Ramos (cell line): ENCODE measurements at regions not wholly inside any gene's neighbourhood (a gene's known extent, or its start where the extent isn't known, plus 50 kb on each side); places are given as distances from the start of the nearest gene placed in this dataset.
"Not testable (repeated sequence)": the region's sequence is repeated elsewhere in the genome, so short reads cannot be mapped to it uniquely, and the experiment has no call there.

Experiments used
- in situ Hi-C: fragments of 300-500 bp; cut with MboI; formaldehyde crosslinking; loops from one replicate; pipeline ENCODE4 v1.14.3; 2022; ENCODE audit warnings: low sequenced_read_pairs; ENCODE audit not compliant: unreplicated experiment

DNA sequence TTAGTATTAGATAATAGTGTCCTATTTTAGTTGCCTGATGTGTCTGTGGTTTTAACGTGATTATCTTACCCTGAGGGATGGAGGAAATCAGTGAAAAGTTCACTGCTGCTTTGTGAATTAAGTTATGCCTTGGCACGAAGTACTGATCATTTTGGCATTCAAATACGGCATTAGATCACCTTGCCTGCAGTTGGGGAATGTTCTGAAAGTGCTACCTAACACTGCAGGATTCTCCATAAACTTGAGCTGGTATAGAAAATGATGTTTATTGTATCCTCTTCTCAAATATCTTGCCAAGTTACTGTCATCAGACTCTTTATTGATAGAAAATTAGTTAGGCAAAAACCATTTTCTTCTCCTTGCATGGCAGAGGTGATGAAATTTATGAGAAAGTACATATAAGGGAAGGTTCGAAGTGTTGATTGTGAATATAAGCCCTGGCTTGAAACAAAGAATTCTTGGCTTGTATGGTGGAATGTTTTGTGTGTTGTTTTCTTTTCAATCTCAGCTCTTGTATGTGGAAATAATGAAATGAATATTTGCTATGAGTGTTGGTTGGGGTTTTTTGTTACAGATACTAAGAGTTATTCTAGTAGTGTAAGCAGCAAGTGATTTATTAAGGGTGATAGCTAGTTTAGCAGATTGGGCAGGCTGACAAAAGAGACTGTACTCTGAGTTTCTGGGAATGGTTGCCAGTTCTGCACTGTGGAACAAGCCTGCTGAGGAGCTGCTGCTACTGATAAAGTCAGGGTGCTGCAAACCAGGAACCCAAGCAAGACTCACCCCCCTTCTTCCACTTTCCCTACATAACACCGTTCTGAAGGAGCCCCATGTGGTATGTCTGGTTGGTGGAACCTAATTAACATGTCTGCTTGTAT lies 448.3 kb downstream of the PCNX1 start:
- in situ Hi-C loops = no loop called here

DNA sequence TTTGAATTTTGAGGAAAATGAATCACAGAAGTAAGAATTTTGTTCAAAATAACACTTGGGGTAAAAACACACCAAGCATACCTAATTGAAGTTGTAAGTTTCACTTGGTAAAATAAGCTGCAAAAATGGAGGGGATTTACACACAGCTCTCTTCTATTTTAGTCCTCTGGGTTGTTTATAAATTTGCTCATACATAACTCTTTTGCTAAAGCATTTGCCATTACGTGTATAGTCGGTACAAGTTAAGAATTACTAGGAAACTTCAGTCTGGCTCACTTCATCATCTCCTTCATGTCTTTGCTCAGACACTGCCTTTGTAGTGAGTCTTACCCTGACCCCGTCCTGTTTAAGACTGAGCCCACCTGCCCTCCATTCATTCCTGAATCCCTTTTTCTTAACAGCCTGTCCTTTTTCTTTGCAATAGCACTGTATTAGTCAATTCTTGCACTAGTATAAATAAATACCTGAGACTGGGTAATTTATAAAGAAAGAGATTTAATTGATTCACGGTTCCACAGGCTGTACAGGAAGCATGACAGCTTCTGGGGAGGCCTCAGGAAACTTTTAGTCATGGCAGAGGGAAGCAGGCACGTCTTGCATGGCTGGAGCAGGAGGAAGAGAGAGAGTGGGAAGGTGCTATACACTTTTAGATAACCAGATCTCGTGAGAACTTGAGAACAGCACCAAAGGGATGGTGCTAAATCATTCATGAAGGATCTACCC lies 451.1 kb downstream of the PCNX1 start:
- in situ Hi-C loops = no loop called here

DNA sequence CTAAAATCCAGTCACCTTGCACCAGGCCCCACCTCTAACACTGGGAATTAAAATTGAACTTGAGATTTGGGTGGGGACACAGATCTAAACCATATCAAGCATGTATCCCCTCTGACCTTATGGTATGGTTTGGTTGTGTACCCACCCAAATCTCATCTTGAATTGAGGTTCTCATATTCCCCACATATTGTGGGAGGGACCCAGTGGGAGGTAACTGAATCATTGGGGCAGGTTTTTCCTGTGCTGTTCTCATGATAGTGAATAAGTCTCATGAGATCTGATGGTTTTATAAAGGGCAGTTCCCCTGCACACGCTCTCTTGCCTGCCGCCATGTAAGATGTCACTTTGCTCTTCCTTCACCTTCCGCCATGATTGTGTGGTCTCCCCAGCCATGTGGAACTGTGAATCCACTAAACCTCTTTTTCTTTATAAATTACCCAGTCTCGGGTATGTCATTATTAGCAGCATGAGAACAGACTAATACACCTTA lies 451.7 kb downstream of the PCNX1 start:
- in situ Hi-C loops = not testable (repeated sequence)

DNA sequence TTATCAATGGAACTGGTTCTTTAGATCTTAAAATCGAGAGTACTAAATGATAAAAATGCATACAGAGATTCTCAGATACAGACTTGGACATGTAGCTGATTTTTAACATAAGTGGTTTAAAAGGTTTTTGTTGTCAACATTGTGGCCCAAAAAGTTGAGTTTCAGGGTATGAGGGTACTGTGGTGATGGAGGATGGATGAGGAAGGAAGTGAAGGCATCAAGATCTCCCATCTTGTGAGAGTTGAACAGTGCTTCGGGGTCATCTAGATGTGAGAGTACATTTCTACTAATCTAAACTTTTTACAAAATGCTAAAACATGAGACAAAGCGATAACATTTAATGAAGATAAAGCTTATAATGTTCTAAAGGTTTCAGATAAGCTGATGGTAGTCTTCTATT lies 452.6 kb downstream of the PCNX1 start:
- in situ Hi-C loops = no loop called here

DNA sequence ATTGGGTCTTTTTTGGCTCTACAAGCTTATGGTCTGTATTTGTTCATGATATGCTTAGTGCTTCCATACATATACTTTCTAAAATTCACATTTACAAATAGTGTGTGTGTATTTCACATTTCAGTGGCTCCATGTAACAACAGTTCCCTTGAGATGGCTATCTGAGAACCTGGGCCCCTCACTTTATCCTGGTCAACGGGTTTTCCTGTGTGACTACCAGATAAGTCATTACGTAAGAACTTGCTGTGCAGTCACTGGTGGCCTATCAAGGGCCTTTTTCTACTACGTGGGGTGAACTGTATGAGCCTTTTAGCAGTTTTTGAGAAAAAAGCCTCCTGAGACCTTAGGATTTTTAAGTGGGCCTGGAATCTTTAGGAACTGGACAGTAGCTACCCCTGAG lies 454.1 kb downstream of the PCNX1 start:
- in situ Hi-C loops = no loop called here

DNA sequence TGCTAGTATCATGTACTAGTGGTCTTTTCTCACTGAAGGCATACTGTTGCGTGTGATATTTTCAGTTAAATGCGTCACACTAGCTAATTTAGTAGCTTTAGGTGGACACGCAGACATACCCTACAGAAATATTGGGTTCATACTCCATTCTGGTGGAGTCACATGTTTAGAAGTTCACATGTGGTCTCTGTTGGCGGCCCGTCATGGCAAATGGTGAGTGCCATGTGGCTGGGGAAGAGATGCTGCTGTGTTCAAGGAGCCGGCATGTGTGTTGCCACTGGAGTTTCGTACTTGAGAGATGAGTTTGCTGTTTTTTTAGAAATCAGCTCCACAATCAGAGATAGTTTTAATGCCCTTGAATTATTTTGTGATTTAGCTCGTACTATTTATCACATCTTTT lies 454.6 kb downstream of the PCNX1 start:
- in situ Hi-C loops = no loop called here

DNA sequence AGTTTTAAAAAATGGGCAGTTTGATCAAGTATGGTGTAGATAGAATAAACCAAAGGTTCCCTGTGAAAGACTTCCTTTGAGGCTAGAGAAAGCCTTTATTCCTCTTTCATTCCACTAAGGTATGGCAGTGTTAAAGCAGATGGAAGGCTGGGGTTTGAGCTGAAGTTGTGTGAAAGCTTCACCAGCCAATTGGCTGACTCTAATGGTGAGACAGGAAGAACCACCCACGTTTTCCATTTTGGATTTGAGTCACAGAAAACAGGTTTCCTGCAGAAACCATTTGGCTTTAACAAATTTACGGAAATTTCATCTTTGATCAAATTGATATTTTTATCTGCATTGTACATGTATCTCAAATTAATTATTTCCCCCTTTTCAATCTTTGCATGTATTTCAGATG lies 455.0 kb downstream of the PCNX1 start:
- in situ Hi-C loops = no loop called here

DNA sequence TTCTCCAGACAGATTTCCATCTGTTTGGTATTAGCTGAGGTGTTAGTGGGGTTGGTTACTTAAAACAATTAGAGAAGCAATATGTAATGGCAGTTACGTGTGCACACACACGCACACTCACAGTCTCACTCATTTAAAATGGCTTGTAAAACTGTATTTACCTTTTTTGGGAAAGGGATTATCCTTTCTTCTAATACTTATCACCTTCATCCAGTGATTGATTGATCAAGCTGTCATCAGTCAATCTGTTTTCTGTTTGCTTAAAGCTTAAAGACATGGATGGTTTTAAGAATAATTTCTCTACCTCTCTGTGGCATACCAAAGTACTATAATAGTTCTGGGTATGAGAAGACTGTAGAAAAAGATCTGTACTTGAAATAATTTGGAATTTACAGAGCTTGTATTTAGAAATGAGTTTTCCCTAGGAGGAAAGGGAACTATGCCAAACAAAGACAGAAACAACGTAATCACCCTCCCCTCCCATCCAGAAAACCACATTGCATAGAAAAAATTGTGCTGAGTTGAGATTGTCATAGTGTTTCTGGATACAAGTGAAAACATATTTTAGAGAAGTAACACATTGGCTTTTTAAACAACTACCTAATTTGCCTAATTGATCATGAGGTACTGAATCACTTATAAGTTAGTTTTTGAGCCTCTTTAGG lies 455.8 kb downstream of the PCNX1 start:
- in situ Hi-C loops = no loop called here

DNA sequence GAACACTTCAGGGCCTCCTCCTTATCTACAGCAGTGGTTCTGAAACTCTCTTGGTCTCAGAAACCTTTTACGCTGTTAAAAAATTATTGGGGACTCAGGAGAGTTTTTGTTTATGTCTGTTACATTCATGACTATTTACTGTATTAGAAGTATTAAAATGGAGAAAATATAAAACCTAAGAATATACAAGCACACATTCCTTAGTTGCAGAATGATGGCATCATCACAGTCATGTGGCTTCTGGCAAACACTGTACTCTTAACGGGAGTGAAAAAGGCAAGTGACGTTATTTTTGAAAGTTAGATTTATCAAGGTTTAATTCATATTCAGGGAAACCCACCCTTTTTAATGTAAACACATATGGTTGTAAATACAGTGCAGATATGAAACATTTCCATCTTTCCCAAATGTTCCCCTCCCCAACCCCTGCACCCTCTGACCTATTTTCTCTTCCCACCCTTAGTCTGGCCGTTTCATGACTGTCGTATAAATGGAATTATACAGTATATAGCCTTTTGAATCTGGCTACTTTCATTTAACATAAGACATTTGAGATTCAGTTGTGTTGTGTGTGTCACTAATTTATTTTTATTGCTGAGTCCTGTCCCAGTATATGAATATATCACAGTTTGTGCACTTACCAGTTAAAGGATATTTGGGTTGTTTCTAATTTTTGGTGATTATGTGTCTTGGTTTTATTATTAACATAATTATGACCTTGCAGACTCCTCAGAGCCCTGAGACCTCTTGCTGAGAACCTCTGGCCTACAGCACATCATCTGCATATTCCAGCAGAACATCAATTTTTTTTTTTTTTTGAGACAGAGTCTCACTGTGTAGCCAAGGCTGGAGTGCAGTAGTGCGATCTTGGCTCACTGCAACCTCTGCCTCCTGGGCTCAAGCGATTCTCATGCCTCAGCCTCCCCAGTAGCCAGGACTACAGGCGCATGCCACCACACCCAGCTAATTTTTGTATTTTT lies 457.0 kb downstream of the PCNX1 start:
- in situ Hi-C loops = no loop called here

DNA sequence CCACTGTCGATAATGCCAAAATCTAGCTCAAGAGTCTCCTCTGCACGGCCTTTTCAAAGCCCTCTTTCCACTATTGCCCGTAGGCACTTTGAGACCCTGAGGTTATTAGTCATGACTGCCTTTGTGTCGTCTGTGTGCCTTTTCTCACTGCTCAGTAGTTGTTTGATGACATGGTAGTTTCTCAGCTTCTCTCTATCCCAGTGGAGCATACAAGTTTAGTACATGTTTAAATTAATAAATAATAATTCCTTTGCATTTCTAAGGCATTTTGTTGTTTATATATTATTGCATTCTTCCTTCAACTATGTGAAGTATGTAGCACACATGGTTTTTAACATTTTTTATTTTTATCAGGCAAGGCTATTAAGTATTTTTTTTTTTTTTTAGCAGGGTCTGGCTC lies 458.1 kb downstream of the PCNX1 start:
- in situ Hi-C loops = no loop called here

DNA sequence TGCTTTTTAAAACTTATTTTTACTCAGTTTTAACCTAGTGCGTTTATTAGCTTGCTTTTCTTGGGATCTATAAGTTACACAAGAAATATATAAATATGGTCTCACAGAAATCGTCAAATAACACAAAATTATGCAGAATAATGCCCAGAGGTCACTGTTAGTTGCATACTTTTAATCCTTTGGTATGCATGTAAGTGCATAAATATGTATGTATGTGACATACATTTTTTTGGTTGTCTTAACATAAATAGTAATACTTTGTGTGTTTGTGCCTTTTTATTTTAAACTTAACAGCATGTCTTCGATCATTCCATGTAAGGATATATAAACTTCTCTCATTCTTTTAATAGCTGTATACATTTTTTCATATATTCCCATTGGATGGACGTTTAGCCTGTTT lies 459.6 kb downstream of the PCNX1 start:
- in situ Hi-C loops = no loop called here

DNA sequence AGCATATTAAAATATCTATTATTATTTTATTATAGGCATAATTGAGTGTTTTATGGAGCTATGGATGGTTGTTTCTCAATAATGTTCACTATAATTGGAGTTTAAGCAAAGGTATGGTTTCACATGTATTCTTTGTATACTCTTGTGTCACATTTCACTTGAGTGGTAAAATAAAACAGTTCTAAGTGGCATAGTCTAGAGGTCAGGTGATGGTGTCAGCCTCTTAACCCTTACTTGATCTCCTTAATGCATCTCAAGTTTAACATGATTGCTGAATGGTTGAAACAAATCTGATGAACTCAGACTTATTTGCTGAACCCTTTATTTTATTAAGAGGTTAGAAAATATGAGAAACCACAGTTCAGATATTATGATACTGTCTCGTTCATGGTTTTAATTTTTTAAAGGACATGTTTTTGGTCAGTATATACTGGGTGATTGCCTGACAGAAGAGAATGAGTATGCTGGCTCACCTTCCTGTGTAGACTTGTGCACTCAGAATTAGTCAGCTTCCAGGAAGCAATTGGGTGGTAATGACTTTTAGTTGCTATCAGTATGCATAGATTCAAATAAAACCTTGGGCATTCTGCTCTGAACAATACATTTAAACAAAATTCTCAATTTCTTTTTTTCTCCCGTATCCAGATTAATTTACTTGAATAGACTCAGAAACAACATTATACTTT lies 464.6 kb downstream of the PCNX1 start:
- in situ Hi-C loops = no loop called here

DNA sequence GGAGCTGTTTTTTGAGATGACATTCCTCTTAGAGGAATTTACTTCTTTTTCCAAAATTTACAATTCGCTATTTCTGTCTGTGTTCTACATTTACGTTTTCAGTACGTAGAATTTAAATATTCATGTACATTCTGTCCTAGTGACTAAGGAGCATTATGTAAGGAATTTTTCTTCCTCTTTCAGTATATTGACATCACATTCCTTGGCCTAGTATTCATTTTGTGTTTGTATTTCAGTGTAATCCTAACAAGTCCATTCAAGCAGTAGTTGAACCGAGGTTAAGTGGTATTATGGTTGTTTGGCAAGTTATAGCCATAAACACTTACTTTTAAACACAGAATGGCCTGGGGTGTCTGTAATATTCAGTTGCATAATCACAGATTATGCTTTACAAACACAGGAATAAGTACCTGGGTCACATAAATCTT lies 465.2 kb downstream of the PCNX1 start:
- in situ Hi-C loops = no loop called here

DNA sequence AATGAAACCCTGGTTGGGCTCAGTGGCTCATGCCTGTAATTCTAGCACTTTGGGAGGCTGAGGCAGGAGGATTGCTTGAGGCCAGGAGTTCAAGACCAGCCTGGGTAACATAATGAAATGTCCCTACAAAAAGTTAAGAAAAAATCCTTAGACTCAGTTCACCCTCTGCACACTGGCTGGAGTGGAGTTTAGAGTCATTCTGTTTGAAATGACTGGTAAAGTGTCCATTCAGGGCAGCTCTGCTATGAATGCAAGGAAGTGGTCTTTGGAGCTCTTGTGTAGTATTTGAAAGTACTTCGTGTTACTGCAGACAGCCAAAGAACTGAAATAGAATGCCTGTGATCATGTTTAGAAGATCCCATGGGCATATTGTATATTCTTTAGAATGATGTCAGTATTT lies 466.5 kb downstream of the PCNX1 start:
- in situ Hi-C loops = no loop called here

DNA sequence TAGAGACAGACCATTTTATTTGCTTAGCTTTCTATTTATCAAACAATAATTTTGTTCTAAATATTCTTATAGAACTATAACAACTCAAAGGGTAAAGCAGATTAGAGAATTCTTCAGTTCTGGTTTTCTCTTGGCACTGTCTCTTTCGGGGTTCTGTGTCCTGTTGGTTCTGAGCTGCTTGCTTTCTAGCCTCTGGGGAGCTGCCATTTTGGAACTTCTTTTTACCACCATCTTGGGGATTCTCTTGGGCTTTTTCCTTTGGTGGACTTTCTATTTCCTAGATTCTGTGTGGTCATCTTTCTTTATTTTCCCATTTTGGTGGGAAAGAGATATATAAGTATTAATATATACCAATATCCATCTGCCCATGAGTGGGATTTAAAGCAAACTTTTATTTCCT lies 467.7 kb downstream of the PCNX1 start:
- in situ Hi-C loops = no loop called here

DNA sequence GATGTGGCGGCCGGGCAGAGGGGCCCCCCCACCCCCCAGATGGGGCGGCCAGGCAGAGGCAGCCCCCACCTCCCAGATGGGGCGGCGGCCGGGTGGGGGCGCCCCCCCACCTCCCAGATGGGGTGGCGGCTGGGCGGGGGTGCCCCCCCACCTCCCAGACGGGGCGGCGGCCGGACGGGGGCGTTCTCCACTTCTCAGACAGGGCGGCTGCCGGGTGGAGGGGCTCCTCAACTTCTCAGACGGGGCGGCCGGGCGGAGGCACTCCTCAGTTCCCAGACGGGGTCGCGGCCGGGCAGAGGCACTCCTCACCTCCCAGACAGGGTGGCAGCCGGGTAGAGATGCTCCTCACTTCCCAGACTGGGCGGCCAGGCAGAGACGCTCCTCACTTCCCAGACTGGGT lies 469.8 kb downstream of the PCNX1 start:
- in situ Hi-C loops = no loop called here

DNA sequence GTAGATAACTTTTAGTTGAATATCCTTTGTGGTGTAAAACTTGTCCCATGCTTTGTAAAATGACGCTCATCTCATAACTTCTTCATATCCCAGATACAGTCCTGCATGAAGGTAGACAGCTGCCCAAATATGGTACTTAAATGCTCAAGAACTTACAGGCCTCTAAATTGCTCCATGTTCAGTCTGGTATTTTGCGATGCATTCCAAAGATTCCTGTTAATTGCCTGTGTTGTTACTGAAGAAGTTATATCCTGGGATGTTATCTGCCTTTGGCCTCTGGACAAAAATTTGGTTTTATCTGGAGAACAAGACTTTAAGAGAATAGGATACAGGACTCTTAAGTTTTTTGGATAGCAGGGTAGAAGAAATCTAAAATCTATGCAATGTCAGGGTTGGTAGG lies 473.0 kb downstream of the PCNX1 start:
- in situ Hi-C loops = no loop called here

DNA sequence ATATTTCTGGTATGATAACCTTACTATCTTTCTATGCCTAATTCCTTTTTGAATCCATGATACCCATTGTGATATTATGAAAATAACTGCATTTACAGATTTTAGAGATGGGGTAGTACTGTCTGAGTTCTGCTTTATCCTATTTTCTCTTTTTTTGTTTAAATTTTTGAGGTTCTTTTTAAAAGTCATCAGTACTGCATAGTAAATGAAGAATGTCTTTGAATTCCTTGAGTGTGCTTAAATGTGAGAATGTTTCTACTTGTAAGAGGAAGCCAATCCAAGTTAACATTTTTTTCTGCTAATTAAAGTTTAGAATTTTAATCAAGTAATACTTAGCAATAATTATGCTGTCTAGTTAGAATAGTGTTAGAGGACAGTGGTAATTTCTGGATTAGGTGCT lies 474.6 kb downstream of the PCNX1 start:
- in situ Hi-C loops = no loop called here

DNA sequence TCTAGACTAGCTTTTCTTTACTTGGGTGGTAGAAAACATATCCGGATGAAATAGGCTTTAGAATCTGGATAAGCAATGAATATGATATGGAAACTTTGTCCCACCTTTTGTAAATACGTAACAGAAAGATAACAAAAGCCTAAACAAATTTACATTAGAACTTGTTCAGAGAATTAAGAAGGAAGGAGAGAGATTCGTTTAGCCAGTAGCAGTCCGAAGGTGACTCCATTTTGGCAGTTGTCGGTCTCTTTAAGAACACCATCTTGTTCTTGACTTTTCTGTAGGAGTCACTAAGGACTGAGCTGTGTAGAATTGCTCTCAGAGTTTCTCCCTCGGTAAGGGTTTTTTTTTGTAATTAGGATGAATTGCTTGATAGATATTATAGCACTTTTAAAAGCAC lies 475.1 kb downstream of the PCNX1 start:
- in situ Hi-C loops = no loop called here
